ENCODE measurements at regions not wholly inside any gene's neighbourhood (a gene's known extent, or its start where the extent isn't known, plus 50 kb on each side); places are given as distances from the start of the nearest gene placed in this dataset.
"Not testable (repeated sequence)": the region's sequence is repeated elsewhere in the genome, so short reads cannot be mapped to it uniquely, and the experiment has no call there.

DNA sequence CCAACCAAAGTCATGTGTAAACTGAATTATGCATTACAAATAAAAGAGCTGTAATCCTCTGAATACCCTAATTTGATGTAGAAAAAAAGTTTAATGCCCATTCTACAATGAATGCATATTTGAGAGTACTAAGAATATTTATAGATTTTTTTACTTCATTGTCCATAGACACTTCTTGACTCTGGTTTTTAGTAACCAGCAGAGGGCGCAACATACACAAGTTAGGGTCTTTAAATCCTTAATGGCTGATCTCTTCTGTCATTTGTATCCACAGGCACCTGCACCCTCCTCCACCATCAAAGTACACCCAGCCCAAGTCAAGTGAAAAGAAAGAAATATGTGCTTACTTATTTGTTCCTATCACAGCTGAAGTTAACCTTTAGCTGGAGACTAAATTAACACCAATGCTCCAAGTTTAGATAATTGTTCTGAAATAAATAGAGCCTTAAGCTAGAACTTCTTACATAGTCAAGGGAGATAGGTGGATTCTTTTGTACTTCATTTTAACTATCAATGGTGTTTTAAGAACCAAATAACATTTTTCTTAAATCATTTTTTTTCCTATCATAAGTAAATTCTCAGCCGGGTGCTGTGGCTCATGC is 524.2 kb upstream of the DAB2 start:
- DNase-seq = peak; percentile 87

DNA sequence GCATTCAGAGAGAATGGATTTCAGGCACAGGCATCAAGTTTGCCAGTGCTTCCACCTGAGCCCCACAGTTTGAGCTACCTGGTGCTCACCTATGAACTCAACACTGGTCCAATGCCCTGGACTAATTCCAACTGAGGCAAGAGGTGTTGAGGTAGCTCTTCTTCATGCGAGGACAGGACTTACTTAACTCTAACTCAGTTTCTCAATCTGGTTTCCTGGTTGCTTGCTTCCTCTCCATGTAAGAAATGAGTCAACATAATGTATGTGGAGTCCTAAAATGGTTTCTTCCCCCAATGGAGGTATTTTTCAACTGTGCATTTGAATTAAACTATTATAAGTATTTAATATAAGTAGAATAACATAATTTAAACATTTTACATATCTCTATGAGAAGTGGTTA is 523.6 kb upstream of the DAB2 start:
- no peak for DNase-seq

DNA sequence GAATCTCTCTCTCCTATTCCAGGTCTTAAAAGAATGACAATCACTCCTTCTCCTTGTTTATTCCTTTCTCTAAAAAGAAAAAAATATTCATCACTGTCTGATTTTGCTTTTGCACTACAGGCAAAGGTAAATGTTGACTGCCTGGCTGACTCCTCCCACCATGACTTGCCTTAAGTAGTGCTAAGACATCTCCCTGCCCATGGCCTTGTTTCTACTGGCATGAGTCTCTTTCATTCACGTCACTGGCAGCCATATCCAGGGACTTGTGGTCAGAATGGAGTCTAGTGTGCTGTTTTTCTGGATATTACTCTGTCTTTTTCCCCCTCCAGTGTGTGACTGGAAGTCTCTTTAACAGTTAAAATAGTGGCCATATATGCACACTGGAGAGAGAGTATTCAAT is 522.9 kb upstream of the DAB2 start:
- DNase-seq = no peak

DNA sequence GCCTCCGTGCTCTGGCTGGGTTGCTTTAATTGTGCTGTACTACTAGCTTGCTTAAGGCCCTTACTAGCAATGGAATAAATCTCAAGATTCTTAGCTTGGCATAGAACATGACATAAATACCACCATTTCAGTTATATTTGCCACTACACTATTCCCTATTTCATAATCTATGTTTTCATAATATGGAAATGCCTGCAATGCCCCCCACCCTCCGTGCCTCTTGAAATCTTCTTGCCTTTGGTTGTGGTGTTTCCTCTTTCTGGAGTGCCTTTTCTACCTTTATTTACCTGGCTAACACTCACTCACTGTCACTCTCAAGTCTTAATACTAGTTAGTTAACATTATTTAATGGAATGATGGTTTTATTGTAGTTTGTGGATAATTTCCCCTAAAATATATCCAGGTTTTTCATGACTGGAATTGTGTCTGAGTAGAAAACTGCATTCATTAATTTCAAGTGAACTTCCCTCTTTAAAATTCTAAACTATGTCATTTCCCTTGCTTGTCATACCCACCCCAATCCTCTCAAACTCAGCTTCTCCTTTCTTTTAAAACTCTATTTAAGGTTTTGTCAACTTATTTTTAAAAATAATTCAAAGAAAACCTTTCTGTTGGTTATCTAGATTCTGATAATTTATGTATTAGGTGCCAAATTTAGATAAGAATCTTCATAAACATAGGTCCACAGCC is 521.7 kb upstream of the DAB2 start:
- no peak for DNase-seq

DNA sequence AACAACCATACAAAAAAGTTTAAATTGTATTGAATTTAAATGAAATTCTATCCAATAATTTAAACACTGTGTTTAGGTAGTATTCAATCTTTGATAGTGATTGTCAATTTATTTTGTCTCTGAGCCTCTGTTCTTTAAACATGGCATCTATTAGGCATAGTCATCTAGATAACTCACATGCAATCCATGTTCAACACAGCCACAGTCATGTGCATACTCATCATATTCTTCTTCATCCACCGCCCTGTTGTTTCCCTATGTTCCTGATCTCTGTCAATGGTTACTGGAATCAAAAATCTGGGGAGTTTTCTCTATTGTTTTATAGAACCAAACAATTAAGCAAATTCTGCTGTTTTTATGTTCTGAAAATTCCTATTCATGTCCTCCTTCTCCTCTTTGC is 521.1 kb upstream of the DAB2 start:
- DNase-seq = no peak

DNA sequence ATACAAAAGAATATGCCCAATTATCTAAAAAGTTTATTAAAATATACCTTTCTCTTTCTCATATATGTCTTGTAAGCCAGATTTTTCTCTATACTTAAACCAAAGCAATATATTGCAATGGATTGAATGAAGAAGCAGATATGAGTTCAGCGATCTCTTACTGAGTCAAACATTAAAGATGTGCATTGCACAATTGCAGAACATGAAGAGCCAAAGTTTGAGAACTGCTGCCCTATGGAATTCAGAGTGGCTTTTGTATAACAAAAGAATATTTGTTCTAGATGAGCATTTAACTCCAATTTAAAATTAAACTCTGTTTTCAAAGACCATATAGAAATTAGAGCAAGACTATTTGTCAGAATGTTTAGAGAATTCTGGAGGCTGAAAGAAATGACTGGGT is 519.0 kb upstream of the DAB2 start:
- no peak for DNase-seq

DNA sequence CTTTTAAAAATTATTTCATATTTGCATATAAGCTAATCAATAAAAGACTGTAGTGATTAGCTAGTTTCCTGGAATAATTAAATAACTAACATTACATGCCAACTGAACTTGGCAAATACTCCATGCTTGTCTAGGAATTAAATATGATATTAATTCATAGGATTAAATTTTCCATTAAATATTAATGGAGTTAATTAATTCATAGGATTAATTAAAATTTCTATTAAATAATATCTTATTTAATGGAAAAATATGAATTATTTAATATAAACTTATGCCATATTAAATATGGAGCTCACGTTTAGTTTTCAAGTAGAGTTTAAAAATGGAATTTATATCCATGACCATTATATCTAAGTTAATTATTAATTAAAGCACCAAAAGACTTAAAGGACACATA is 517.8 kb upstream of the DAB2 start:
- no peak for DNase-seq

DNA sequence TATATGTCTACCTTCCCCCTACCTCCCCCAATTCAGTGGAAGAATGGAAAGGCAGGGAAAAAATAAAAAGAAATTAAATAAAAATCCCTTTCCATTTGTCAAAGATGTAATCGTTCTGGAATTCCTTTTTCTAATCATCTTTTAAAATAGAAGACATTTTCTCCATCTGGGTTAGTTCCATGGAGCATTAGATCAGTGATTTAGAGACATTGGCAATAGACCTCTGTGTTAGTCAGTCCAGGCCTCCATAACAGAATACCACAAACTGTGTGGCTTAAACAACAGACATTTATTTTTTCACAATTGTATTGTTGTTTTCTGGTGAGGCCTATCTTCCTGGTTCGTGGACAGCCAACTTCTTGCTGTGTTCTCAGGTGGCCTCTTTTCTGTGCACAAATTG is 516.6 kb upstream of the DAB2 start:
- DNase-seq = no peak

DNA sequence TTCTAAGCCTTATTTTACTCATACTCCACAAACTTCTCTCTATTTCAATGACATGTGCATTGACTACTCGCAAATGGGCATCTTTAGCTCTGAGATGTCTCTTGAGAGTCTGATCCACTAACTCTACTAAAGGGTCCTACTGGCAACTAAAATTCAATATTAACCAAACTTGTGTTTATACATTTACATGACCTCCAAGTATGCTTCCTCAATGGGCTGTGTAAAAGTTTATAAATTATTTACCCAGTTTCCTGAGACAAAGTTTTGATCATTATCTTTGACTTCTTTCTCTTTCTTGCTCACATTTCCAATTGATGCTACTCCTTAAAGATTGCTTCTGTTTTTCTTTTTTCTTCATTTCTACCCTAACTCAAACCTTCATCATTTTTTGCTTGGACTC is 510.1 kb upstream of the DAB2 start:
- no peak for DNase-seq

DNA sequence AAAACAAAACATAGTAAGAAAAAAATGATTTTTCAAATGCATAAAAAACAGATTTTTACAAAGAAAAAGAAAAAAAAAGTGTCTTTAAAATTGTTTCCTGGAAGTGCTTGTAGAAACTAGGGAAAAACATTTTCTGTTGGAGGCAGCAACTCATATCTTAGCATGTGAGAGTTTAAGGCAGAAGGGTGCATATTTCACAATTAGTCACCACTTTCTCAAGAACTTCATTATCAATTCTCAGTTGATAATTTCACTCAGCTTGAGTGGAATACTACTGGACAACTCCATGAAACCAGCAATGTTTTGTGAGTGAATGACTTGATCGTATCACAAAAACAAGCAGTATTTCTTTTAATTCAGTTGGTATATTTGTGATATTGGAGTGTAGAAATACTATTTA is 508.3 kb upstream of the DAB2 start:
- no peak for DNase-seq

DNA sequence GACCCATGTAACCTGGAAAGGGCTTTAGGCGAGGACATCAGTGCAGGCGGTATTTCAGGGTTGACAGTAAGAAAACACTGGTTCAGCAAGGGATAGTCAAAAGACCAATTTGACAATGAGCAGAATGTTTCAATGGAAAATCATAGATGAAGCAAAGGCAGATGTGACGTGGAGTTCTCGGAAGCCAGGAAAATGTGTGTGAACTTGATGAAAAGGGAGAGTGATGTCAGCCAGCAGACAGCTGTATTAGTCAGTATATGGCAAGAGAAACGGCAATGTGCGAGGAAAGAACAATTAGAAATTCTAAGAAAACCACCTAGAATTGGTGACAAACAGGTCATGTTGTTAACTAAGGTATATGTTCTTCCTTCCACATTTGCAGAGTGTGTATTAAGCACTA is 503.9 kb upstream of the DAB2 start:
- DNase-seq = no peak

DNA sequence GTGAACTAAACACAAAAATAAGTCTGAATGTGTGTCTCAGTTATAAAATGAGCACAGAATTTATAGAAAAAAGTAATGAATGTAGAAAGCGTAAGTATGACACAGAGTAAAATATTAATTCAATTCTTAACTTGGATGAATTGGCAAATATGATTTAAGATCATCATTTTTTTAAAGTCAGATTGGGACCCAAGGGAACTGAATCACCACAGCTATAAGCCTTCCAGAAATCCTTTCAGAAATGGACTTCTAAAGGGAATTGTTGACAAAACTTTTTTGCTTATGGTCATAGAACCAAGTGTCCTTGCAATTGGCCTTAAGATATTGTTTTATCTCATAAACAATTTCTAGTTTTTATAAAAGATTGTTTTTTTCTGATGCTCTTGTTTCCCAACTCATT is 495.1 kb upstream of the DAB2 start:
- DNase-seq = no peak

DNA sequence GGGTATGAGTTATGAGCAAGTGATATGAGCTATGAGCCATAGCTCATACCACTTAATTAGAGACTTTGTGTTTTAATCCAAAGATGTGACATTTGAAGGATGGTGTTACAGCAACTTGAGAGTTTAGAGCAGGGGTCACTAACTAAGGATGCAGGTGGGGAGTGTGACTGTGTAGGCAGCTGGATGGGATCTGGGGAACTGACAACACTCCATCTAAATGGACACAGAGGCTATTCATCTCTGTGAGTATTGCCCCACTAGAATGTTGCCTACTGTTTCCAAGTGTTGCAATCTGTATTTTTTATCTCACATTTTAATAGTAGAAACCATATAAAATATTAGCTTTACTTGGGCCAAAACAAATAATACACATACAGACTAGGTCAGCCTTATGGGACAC is 488.1 kb upstream of the DAB2 start:
- no peak for DNase-seq

DNA sequence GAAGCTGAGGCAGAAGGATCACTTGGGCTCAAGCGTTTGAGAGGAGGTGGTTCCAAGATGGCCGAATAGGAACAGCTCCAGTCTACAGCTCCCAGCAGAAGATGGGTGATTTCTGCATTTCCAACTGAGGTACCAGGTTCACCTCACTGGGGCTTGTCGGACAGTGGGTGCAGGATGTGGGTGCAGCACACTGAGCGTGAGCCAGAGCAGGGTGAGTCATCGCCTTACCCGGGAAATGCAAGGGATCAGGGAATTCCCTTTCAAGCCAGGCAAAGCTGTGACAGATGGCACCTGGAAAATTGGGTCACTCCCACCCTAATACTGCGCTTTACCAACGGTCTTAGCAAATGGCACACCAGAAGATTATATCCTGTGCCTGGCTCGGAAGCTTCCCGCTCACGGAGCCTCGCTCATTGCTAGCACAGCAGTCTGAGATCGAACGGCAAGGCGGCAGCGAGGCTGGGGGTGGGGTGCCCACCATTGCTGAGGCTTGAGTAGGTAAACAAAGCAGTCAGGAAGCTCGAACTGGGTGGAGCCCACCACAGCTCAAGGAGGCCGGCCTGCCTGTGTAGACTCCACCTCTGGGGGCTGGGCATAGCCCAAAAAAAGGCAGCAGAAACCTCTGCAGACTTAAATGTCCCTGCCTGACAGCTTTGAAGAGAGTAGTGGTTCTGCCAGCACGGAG is 482.6 kb upstream of the DAB2 start:
- DNase-seq = not testable (repeated sequence)

DNA sequence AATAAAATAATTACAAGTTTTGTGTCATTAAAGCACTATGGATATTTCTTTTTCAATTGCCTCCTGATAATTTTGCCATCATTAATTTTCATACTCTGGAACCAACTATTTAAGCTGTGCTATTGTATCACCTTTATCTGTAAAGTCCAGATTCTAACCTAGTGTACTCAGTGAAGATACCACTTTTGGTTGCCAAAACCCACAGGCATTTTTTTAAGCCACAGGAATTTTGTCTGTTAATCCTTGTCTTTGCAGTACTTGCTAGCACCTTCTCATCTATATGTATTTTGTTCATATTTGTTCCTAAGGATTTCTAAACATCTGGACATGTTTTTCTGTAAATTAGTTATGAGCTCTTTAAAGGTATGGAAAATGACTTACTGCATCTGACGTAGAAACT is 481.4 kb upstream of the DAB2 start:
- DNase-seq = no peak

DNA sequence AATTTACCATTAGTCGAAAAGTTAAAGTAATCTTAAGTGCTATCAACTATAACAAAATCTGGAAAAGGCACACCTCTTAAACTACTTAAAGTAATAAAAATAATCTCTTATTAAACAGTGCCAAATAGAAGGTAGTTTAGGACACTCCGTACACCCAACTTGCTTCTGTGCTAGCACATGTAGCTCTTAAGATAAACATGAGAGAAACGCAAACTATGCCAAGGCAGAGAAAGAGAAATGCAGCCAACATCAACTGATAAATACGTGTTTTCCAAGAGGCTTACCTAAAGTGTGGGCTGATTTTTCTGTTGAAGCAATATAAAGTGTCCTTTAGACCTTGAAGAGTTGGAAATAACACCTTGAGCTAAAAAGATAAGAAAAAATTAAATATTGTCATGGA is 480.6 kb upstream of the DAB2 start:
- no peak for DNase-seq

DNA sequence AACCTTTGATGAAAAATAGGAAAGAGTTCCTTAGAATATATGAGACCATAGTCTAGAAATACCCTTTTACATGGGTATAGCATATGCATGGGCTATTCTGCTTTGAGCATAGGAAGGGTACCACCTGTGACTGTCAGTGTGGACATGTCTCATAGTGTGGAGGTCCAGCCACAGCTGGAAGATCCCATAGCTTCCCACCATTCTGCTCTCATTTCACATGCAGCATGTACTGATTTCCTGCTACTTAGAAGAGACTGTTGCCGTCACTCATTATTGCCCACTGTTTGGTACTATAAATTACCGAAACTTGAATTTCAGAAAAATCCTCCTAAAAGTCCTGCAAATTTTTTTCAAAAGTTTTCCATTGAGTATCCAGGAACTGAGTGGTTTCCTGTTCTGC is 477.8 kb upstream of the DAB2 start:
- DNase-seq = peak; percentile 2

DNA sequence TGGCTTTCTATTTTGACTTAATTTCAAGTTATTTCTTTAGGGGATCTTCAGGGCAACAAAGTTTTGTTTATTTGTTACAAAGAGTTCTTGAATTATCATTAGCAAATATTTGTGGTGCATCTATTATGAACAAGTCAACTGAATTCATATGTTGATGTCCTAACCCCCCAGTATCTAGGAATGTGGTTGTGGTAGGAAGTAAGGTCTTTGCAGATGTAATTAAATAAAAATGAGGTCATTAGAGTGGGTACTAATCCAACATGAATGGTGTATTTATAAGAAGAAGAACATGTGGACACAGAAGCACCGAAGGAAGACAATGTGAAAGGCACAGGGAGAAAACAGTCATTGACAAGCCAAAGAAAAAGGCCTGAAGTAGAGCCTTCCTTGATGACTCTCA is 474.0 kb upstream of the DAB2 start:
- DNase-seq = no peak

DNA sequence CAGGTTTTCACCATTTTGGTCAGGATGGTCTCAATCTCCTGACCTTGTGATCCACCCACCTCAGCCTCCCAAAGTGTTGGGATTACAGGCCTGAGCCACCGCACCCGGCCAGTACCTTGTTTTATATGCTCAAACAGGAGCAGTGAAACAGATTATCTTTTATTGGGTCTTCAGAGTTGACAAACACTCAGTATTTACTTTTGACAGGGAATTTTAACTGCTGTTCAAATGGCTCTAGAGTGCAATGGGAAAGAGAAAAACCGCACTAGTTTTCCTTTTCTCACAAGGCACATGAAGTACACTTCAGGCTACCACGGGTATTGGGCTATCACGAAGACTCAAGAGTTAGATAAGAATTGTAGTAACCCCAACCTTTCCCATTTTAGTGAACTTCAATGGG is 471.9 kb upstream of the DAB2 start:
- no peak for DNase-seq

DNA sequence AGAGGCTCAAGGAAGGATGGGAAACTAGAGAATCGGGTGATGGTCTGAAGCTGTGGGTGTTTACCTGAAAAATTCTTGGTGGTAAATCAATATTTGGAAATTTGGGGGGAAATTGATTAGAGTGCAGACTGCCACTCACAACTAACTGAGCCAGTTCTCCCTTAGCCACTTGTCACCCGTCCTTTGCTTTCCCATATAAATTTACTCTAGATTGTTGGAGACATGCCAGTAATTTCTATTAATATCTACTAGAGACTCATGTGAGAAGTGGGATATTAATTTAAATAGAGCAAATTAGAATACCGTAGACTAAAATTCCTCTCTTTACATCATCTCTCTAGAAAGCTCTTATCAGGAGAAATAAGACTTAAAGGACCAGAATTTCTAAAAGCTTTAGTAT is 471.3 kb upstream of the DAB2 start:
- DNase-seq = no peak

DNA sequence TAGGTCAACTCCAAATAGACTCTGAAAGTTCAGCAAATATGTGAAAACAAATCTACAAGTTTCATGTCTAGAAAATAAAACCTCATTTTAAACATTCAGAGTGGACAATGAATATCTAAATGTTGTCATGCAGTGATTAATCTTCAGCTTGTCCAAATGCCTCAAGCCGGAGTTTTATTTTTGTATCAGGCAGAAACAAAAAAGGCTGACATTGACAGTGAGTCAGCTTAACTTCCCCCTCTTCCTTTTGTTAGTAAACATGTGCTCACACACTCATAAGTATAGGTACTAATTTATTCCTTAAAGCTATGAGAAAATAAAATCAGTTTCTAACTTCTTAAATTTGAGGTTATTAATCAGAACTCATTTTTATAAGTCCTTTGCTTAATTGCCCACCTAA is 467.9 kb upstream of the DAB2 start:
- DNase-seq = peak; percentile 61

DNA sequence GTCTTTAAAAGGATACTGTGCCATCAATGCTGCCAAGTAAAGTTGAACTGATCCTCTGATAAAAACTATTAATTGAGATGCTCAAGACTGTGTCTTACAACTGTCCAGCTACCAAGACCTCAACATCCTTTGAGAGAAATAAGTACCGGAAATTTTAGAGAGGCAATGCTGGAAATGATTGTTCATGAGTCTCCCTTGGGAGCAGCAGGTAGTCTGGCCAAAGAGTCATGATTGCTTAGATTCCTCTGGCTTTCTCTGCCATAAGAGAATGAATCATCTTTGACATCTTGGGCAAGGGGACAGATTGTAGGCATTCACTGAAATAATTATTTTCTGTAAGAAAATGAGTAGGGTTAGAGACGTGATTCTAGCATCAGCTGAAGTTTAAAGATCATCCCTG is 466.6 kb upstream of the DAB2 start:
- peak; percentile 44 for DNase-seq

DNA sequence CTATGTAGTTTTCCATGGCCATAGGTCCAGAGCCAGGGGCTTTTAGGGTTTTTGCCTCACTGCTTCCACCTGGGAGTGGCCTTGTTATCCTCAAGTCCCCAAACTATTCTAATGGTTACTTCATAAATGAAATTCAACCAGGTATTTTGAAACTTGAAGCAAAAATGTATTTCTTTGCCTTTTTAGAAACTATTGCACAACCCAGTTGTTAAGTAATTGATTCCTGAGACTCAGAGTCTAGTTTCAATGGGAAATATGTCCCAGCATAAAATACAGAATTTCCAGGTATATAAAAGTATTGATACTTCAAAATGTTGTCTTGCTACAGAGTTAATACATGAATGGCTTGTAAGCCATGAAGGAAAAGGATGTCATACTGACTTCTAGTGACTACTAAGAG is 456.2 kb upstream of the DAB2 start:
- no peak for DNase-seq

DNA sequence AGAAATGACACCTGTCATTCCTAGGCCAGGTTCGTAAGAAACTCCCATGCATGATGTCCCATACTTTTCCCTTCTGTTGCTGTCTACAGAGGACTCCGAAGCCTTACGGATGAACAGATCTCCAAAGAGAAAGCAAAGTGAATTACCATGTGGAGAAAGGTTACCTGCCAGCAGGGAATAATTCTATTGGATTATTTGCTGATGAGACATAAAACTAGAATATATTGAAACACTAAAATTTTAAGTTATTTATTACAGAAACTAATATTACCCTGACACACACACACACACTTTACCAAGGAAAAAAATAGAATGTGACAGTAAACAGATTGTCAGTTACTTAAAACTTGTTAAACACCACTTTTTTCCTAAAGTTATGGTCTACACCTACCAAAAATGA is 452.7 kb upstream of the DAB2 start:
- DNase-seq = no peak

DNA sequence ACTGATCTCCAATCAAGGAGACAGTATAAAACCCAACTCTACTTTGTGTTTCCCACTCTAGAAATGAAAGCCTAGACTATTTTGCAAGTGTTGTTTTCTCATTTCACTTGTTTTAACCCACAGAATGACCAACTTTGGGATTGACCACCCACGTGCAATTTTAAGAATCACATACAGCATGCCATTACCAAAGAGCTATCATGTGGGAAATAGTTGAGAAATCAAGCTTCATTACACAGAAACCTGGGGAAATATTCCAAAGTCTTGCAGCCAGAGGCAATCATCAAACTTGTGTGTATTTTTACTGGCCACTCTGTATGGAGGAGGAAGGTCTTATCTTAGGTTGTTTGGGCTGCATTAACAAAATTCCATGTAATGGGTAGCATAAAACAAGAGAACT is 451.4 kb upstream of the DAB2 start:
- no peak for DNase-seq
